ENCODE measurements at regions not wholly inside any gene's neighbourhood (a gene's known extent, or its start where the extent isn't known, plus 50 kb on each side); places are given as distances from the start of the nearest gene placed in this dataset.

- no peak for DNase-seq
Observed at GRCh38 chr13:50071379-50071778, 56.1 kb downstream of the KCNRG start.

- no peak for DNase-seq
Observed at GRCh38 chr13:50072676-50073075, 57.4 kb downstream of the KCNRG start.

GRCh38 chr13:50073340-50073739 lies 58.1 kb downstream of the KCNRG start:
- no peak for DNase-seq

DNA sequence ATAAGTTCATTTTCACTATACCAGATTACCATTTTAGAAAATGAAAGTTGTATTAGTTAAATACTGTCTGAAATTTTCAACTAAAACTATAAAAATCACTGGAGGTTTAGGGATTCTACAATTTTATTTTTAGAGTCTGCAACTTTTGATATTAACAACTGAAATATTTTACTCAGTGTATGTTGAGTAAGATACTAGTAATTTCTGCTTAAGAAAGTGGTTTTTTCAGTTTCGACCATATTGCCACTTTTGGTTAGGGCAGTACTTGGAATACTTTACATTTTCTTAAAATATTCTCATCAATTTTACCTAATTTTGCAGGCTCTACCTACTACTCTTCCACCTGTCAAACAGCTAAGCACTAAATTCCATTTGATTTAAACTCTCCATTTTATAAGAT lies 59.6 kb downstream of the KCNRG start:
- no peak for DNase-seq

GRCh38 chr13:50075619-50076097 lies 60.4 kb downstream of the KCNRG start:
- DNase-seq = no peak

- DNase-seq = no peak
Observed at GRCh38 chr13:50077431-50077830, 62.2 kb downstream of the KCNRG start.

DNA sequence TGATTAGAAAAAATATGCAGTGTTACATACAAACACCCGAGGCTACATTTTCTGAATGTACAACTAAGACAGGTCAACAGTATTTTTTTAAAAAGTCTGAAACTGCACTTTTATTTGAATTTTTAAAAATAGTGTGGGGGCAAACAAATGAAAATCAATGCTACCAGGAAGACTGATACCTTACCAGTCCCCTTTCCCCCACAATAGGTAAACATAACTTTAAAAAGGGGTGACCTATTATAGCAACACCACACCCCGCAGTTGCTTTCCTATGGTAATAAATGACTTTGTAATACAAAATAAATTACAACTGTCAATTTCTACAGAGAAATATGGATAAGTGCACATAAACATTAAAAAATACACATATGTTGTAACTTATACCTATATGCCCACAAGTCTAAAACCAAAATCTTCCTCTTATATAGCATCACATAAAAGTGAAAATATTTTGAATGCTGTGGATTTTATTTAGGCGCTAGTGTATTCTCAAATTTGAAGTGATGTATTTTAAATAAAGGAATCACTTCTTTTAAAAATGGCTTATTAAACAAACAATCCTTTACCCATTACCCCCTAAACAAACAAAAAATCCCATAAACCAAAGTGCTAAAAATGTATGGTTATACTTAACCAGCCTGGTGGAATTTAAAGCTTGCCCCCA lies 63.1 kb downstream of the KCNRG start:
- DNase-seq = no peak

DNA sequence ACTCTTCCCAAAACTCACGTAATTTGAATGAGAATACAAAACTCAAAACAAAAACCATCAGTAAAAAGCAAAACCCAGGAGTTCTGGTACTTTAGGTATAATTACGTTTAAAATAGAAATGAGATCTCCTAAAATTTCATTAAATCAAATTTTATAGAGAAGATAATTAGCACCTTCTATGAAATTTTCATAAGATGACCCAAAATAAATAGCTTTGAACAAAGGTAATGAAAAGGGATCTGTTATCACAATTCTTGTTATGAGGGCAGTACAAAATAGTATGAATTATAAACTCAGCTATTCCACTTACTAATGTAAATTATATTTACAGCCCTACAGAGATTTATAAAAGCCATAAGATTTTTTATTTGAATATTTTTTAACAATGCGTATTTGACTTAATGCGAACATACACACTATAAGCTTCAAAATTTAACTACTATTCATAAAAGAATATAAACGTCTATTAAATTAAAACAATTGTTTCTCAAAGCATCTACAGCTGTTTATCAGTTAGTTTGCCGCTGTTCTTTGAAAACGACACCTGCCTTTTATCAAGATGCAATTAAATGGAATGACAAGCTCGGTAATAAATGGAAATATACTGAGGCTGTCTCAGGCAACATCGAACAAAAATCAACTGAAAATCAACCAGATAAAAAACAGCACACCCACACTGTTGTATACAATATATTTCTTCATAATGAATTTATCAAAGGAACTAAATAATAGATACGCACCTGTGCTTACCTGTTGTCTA lies 63.8 kb downstream of the KCNRG start:
- DNase-seq = no peak

DNA sequence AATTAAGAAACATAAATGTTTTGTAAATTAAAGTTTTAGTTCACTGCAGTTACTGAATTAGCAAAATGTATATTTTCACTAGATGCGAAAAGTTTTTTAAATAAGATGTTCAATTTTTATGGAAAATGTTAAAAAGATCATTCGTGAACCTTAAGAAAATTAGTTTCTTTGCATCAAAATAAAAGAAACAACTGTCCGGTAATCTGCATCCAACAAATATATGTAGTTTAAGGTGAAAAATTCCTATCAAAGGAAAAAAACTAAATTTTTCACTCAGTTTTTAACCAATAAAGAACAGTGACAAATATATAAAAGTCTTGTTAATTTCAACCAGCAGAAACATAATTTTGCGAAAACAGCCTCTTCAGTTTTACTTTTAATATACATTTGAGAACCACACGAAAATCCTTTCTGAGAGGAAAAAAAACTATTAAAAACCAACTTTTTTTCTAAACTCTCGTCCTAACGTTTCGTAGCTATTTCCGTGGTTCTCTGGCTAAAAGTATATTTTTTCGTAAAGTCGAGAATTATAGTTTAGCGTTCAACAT lies 64.5 kb downstream of the KCNRG start:
- no peak for DNase-seq

GRCh38 chr13:50080203-50080910 lies 65.1 kb downstream of the KCNRG start:
- peak; percentile 50 for DNase-seq

DNA sequence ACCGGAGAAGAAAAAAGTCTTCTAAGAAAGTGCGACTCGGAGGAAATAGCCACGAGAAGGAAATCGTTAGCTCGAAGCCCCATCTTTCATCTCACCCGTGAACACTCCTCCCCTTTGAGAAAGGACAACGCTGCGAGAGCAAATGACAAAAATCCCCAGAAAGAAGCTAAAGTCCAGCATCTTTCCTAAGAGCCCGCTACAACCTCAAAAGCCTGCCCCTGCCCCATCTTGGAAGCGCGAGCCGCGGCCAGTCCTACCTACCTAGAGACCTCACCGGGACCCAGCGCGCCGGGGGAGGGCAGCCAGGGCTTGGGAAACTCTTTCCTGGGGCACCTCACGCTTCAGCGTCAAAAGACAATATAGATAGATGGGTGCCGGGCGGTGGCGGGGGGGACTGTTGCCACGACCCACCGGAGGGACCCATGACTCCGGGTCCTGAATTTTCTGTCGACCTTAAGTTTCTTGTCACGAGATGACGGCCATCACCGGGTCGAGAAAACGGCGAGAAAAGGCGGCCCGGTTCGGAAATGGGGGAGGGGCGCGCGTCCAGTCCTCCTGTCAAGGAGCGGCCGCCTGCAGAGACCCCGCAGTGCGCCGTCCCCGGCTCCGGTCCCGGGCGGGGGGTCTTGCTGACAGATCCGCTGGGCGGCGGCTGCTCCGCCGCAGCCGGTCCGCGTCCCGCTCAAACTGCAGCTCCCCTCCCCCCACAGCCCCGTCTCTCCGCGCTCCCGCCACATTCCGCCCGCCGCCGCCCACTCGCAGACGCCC lies 65.9 kb downstream of the KCNRG start:
- peak; percentile 73 for DNase-seq

DNA sequence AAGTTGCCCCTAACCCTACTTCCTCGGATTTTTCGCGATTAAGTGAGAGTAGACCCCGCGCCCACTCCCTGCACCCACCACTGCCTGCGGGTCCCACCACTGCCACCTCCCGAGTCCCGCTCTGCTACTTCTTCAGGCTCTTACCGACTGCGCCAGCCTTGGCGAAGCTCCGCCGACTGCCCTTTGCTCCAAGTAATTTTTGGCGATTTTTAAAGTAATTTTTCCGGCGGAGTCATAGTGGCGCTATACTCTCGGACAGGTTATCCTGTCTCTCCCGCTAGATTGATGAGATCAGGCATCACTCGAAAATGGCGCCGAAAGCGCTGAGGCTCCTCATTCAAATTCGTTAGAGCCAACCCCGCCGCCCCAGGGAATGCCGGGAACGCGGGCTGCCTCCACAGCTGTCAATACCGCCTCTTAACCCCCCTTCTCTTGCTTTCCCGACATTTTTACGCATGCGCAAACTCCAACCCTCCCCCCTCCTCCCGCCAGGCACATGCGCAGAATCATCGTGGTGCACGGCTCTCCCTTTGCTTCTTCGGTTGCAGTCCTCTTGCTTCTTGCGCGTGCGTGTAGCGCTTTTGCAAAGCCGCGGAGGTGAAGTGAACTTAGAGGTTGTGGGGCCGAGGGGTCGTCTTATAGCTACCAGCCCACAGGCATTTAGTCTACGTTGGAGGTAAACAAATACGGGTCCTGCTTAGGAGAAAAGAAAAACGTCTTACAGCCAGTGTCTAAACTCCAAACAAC lies 66.6 kb downstream of the KCNRG start:
- peak; percentile 98 for DNase-seq

DNA sequence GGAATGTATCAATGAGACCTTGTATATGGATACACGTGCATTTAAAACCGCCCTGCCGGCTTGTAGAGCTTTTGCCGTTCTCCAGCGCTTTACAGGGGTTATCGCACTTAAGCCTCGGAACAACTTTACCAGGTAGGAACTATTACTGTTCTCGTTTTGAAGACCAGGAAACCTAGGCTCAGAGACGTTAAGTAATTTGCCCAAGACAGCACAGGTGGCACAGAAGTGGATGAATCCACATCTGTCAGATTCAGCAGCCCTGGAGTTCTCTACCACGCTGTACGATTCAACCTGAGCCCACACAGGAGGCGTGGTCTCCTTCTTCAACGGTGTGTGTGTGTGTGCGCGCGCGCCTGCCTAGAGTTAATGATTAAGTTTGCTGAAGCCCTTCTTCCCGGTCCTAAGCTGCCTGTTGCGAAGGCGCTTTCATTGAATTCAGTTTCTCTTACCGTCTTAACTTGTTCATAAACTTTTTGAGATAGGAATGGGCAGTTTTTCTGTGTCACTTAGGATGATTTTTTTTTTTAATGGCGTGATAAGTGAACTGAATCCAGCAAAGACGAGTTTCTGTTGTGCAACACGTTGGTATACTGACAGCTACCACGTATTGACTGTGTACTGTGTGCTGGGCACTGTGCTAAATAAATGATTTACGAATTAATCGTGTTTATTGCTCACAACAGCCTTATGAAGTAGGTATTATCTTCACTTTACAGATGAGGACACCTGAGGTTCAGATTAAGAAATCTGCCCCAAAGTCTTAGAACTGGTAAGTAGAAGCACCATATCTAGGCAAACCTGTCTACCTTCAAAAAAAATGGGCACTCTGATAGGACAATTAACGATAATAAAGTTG lies 67.4 kb downstream of the KCNRG start:
- peak; percentile 83 for DNase-seq

DNA sequence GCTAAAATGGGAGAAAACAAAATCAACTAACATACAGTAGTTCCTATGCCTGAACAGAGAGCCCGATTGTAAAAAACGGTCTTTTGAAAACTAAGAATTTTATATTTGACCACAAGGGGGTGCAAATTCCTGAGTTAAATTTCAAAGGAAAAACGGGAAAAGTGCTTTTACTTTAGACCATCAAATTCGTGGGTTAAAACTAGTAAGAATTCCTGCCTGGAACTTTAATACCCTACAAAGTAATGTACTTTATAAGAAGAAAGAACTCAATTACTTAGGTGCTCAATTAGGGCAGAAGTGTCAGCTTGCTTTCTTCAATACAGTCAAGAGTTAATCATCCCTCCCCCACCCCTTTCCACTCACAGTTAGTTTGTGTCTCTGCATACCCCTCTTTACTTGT lies 69.8 kb downstream of the KCNRG start:
- DNase-seq = no peak

- no peak for DNase-seq
Observed at GRCh38 chr13:50089633-50090032, 74.4 kb downstream of the KCNRG start.

DNA sequence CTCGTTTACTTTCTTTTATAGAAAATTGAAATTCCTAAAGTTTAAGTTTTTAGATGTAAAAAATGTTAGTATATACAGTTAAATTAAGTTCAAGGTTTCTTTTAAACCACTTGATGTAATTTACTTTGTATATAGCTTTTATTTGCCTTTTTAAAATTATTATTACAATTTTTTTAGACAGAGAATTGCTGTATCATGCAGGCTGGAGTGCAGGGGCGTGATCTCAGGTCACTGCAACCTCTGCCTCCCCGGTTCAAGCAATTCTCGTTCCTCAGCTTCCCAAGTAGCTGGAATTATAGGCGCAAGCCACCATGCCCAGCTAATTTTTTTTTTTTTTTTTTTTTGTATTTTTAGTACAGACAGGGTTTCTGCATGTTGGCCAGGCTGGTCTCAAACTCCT lies 75.0 kb downstream of the KCNRG start:
- no peak for DNase-seq

DNA sequence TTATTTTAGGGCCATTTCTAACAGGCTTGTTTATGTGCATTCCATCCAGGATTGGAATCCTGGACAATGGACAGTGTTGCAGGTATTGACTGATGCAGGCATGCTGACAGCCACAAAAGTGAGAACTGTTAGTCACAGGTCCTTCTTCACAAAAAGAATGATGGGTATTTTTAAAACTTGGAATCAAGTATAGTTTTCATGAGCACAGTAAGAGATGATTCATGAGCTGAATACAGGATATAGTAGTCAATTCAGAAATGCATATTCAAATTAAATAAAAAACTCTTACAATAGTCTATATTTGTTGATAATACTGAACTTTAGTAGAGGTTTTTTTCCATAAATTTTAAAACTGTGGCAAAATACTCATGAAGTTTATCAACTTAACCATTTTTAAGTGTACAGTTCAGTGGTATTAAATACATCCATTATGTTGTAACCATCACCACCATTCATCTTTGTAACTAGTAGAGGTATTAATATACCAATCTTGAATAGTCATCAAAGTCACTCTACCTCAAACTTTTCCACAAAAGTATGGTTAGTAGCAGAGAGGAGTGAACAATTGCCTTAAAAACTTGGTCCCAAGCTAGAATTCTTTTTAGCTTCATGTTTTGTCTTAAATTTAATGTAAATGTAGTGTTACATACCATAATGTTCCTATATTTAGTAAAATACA lies 79.5 kb downstream of the KCNRG start:
- DNase-seq = no peak

GRCh38 chr13:50098693-50099092 lies 83.4 kb downstream of the KCNRG start:
- no peak for DNase-seq

DNA sequence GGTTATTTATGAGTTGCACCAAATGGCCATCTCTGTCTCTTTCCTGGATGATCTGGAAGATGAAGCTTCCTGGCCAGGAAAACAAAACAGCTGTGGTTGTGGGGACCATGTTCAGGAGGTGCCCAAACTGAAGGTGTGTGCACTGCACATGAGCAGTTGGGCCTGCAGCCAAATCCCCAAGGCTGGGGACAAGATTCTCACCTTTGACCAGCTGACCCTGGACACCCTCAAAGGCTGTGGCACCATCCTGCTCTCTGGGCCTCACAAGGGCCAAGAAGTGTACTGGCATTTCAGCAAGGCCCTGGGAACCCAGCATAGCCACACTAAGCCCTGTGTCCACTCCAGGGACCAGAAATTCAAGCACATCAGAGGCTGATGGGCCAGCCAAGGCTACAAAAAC lies 84.2 kb downstream of the KCNRG start:
- no peak for DNase-seq

DNA sequence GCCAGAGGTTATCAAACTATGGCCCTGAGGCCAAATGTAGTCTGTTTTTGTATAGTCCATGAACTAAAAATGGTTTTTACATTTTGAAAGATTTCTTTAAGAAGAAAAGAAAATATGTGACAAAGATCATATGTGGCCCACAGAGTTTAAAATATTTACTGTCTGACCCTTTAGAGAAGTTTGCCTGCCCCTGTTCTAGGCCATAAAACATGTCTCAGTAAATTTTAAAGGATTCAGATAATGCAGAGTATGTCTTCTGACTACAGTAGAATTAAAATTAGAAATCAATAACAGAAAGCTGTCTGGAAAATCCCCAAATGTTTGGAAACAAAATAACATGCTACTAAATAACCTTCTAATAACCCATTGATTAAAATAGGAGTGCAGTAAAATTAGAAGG lies 86.3 kb downstream of the KCNRG start:
- no peak for DNase-seq
